NB4 (cell line): ENCODE measurements at regions not wholly inside any gene's neighbourhood (a gene's known extent, or its start where the extent isn't known, plus 50 kb on each side); places are given as distances from the start of the nearest gene placed in this dataset.

Source experiments
- DNase-seq: peaks from one replicate; pipeline ENCODE4 v3.0.0; 2010; ENCODE audit warnings: low read depth
- H3K4me3 ChIP-seq: one replicate; pipeline ENCODE4 v1.5.1; 2011; ENCODE audit warnings: mild to moderate bottlenecking, low read depth, low read length, moderate library complexity
- MYC ChIP-seq: IDR thresholded peaks from 2 replicates; pipeline ENCODE4 v1.6.1; 2011; ENCODE audit warnings: low read depth, low read length
- POLR2A ChIP-seq: IDR thresholded peaks from 2 replicates; pipeline ENCODE4 v1.6.1; 2011; ENCODE audit warnings: mild to moderate bottlenecking; ENCODE audit not compliant: insufficient read length; ENCODE audit errors: extremely low read depth
- TF ChIP-seq, protein P1 (sequence below): IDR thresholded peaks from one replicate; pipeline ENCODE4 v1.5.1; 2012; ENCODE audit warnings: low read depth, low read length
- TF ChIP-seq, protein P2 (sequence below): IDR thresholded peaks from 2 replicates; pipeline ENCODE4 v1.6.1; 2011; ENCODE audit warnings: low read depth, low read length

DNA sequence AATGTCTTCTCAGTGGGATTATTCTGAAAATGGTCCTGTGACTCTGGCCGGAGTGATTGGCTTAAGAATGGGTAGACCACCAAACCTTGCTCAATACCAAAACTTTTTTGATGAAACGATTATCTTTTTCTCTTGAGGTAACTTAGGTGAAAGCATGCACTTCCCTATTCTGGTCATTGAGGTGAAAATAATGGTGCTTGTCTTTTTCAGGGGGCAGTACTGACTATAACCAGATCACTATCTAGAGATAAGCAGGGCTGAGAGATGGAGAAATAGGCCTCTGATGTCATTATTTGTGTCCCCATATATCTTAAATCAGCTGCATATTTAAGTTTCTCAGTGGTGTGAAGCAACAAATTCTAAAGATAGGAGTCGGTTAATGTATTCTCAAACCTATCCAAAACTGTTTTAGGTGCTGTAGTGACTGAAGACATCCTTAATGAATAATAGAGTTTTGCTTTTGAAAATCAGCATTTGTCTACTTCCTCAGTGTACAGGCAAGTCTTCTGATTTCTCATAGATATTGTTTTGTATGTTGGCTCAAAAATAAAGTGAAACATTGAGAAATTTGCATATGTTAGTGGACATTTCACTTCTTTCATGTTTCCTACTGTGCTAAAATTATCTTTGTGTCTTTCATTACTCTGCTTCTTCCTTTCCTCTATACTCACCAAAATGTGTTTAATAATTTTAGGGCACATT lies 735.3 kb upstream of the ADGRL4 start:
- H3K4me3 ChIP-seq: no peak overlapping the region
- DNase-seq: no peak
- TF ChIP-seq POLR2A (no peak), MYC (no peak)
- TF ChIP-seq, protein P1, sequence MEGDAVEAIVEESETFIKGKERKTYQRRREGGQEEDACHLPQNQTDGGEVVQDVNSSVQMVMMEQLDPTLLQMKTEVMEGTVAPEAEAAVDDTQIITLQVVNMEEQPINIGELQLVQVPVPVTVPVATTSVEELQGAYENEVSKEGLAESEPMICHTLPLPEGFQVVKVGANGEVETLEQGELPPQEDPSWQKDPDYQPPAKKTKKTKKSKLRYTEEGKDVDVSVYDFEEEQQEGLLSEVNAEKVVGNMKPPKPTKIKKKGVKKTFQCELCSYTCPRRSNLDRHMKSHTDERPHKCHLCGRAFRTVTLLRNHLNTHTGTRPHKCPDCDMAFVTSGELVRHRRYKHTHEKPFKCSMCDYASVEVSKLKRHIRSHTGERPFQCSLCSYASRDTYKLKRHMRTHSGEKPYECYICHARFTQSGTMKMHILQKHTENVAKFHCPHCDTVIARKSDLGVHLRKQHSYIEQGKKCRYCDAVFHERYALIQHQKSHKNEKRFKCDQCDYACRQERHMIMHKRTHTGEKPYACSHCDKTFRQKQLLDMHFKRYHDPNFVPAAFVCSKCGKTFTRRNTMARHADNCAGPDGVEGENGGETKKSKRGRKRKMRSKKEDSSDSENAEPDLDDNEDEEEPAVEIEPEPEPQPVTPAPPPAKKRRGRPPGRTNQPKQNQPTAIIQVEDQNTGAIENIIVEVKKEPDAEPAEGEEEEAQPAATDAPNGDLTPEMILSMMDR: no peak
- TF ChIP-seq, protein P2, sequence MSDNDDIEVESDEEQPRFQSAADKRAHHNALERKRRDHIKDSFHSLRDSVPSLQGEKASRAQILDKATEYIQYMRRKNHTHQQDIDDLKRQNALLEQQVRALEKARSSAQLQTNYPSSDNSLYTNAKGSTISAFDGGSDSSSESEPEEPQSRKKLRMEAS: no peak

DNA sequence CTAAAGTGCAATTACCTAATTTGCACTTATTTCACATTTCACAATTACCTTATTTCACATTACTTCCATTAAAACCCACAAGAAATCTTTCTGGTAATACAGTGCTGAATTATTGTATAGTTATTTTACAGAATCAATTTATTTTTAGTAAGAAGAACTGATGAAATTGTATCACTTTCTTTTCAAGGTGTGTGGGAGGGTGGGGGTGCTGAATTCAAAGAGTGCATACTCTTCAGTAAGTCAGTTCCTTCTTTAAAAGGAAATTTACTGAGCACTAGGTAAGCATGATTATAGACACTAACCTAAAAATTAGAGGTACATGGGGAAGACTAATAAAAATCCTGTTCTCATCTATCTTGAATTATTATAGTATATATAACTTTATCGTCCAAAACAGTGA lies 731.6 kb upstream of the ADGRL4 start:
- no peak for TF ChIP-seq POLR2A
- TF ChIP-seq MYC: no peak
- TF ChIP-seq, protein P1: no peak
- TF ChIP-seq, protein P2: no peak
- DNase-seq: no peak
- H3K4me3 ChIP-seq: no peak overlapping the region

DNA sequence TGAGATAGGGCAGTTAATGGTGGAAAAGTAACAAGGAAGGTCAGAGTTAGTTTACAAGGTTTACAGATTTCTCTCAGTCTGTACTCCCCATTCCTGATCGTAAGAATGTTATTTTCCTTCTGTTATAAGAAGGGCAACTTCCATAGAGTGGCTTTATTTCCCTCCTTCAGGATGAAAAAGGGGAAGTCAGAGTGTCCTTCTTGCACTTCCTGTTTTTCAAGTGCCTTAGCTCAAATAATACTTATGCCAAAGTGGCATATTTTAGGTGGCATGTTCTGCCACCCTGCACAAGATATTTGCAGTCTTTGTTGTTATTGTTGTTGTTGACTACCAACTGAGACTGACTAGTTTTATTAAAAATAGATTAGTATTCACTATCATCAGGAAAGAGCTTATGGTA lies 730.7 kb upstream of the ADGRL4 start:
- DNase-seq: peak; percentile 42
- TF ChIP-seq MYC: no peak
- TF ChIP-seq POLR2A: no peak
- TF ChIP-seq, protein P1: no peak
- TF ChIP-seq, protein P2: no peak
- no peak overlapping the region for H3K4me3 ChIP-seq

DNA sequence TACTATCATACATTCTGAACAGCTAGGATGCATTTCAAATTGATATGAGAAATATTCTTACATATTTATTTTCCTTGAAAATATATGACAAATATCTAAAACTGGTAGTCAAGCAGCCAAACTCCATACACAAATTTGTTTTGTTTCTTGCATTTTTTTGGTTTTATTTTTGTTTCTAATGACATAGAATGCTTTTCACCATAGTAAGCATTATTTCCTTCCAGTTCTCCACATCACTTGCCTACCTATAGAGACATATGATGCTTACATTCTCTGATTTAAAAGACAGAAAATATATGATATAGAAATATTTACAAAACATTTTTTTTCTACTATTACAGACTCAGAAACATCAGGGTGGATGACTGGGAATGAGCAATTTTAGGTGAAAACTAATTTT lies 726.4 kb upstream of the ADGRL4 start:
- DNase-seq: no peak
- H3K4me3 ChIP-seq: no peak overlapping the region
- TF ChIP-seq, protein P2: no peak
- TF ChIP-seq, protein P1: no peak
- TF ChIP-seq MYC (no peak), POLR2A (no peak)

DNA sequence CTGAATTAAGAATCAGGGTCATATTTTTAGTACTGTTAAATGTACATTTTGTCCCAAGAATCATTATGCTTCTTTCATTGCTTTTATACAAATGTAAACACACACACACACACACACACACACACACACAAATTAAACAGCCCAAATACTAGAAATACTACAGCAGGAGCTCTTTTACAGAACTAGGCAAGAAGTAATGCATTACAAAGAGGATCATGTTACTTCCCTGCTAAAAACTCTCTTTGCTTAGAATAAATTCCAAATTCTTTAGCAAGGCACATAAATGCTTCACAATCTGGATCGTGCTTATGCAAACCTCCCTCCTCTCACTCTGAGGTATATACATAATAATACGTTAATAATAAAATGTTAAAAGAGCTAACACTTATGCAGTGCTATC lies 720.4 kb upstream of the ADGRL4 start:
- DNase-seq: no peak
- no peak overlapping the region for H3K4me3 ChIP-seq
- TF ChIP-seq, protein P2: no peak
- no peak for TF ChIP-seq MYC
- TF ChIP-seq, protein P1: no peak
- TF ChIP-seq POLR2A: no peak
